ENCODE measurements at regions not wholly inside any gene's neighbourhood (a gene's known extent, or its start where the extent isn't known, plus 50 kb on each side); places are given as distances from the start of the nearest gene placed in this dataset.

DNA sequence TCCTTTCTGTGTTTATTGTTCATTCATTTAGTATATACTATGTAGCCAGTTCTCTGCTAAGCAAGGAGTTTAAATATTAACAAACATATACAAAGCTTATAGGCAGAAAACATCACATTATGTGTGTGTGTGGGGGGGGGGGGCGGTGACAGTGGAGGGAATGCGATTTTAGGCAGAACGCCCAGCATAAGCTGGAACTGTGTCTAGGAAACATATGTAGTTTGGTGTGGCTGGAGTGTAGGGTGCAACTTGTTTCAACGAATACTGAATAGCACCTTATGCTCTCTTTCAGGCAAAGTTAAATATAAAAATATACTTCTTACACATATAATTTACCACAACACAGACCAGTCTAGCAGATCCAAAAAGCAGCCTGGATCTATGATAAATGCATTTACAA lies 980.6 kb downstream of the SLC6A15 start:
- TF ChIP-seq, protein P1, sequence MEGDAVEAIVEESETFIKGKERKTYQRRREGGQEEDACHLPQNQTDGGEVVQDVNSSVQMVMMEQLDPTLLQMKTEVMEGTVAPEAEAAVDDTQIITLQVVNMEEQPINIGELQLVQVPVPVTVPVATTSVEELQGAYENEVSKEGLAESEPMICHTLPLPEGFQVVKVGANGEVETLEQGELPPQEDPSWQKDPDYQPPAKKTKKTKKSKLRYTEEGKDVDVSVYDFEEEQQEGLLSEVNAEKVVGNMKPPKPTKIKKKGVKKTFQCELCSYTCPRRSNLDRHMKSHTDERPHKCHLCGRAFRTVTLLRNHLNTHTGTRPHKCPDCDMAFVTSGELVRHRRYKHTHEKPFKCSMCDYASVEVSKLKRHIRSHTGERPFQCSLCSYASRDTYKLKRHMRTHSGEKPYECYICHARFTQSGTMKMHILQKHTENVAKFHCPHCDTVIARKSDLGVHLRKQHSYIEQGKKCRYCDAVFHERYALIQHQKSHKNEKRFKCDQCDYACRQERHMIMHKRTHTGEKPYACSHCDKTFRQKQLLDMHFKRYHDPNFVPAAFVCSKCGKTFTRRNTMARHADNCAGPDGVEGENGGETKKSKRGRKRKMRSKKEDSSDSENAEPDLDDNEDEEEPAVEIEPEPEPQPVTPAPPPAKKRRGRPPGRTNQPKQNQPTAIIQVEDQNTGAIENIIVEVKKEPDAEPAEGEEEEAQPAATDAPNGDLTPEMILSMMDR (IDR thresholded peaks at IDR 0.05; ENCODE audit: low read length), result no peak
- no peak for TF ChIP-seq EZH2 (IDR thresholded peaks at IDR 0.05; ENCODE audit: borderline replicate concordance, low read length)
